ENCODE measurements at regions not wholly inside any gene's neighbourhood (a gene's known extent, or its start where the extent isn't known, plus 50 kb on each side); places are given as distances from the start of the nearest gene placed in this dataset.

GRCh38 chr2:239552213-239552926 is 151.6 kb upstream of the HDAC4 start:
- no peak for TF ChIP-seq PATZ1 (CRISPR knock-in tag; IDR thresholded peaks at IDR 0.05; ENCODE audit: borderline replicate concordance)
- TF ChIP-seq CSDC2 (CRISPR knock-in tag; IDR thresholded peaks at IDR 0.05) = no peak
- TF ChIP-seq ZNF565 (CRISPR knock-in tag; conservative IDR thresholded peaks at IDR 0.05; ENCODE audit: low read depth) = no peak
- TF ChIP-seq BACH2 (CRISPR knock-in tag; IDR thresholded peaks at IDR 0.05; ENCODE audit: borderline replicate concordance) = no peak
- TF ChIP-seq CREB5 (CRISPR knock-in tag; IDR thresholded peaks at IDR 0.05; ENCODE audit: low read depth) = no peak
- no peak for TF ChIP-seq PPARA (CRISPR knock-in tag; IDR thresholded peaks at IDR 0.05; ENCODE audit: borderline replicate concordance)
- no peak for TF ChIP-seq ISL1 (CRISPR knock-in tag; IDR thresholded peaks at IDR 0.05)
- TF ChIP-seq ZFP30 (CRISPR knock-in tag; IDR thresholded peaks at IDR 0.05) = no peak
- TF ChIP-seq ARNTL (CRISPR knock-in tag; IDR thresholded peaks at IDR 0.05; ENCODE audit: borderline replicate concordance, low read depth) = no peak
- no peak for TF ChIP-seq POU6F1 (CRISPR knock-in tag; IDR thresholded peaks at IDR 0.05; ENCODE audit: borderline replicate concordance, low read depth)
- TF ChIP-seq CSRNP3 (CRISPR knock-in tag; IDR thresholded peaks at IDR 0.05) = no peak
- TF ChIP-seq TOX (CRISPR knock-in tag; IDR thresholded peaks at IDR 0.05; ENCODE audit: borderline replicate concordance) = no peak
- no peak for TF ChIP-seq RARB (CRISPR knock-in tag; IDR thresholded peaks at IDR 0.05)
